BLaER1 treated with 17β-estradiol and CSF1 and Interleukin-3, amounts not matched to agents 10 nM and 100 nM (cell line): ENCODE measurements at regions not wholly inside any gene's neighbourhood (a gene's known extent, or its start where the extent isn't known, plus 50 kb on each side); places are given as distances from the start of the nearest gene placed in this dataset.

Experiments used
- H3K27ac ChIP-seq, 11 experiments: shearing (Covaris generic); formaldehyde crosslinking; 2 replicates each; pipeline ENCODE4 v1.8.1; 2022
- H3K27me3 ChIP-seq, 11 experiments: shearing (Covaris generic); formaldehyde crosslinking; 2 replicates each; pipeline ENCODE4 v1.8.1; 2022
- H3K36me3 ChIP-seq, 11 experiments: shearing (Covaris generic); formaldehyde crosslinking; 2 replicates each; pipeline ENCODE4 v1.8.1; 2022
- H3K4me1 ChIP-seq, 10 experiments: shearing (Covaris generic); formaldehyde crosslinking; 2 replicates each; pipeline ENCODE4 v1.8.1; 2022
- H3K4me2 ChIP-seq, 11 experiments: shearing (Covaris generic); formaldehyde crosslinking; 2 replicates each; pipeline ENCODE4 v1.8.1; 2022
- H3K4me3 ChIP-seq, 10 experiments: shearing (Covaris generic); formaldehyde crosslinking; 2 replicates each; pipeline ENCODE4 v1.8.1; 2022
- H3K9ac ChIP-seq, 11 experiments: shearing (Covaris generic); formaldehyde crosslinking; 2 replicates each; pipeline ENCODE4 v1.8.1; 2022
- H3K9me3 ChIP-seq, 11 experiments: shearing (Covaris generic); formaldehyde crosslinking; replicated peaks in 1 of 11; 2 replicates each; pipeline ENCODE4 v1.8.1; 2022
- H4K20me1 ChIP-seq, 11 experiments: shearing (Covaris generic); formaldehyde crosslinking; 2 replicates each; pipeline ENCODE4 v1.8.1; 2022
- Cebpa-rat ChIP-seq, 11 experiments: shearing (Covaris generic); IDR thresholded peaks; 2 replicates each; pipeline ENCODE4 v1.8.1; 2022

GRCh38 chr6:21808045-21808470, 214.5 kb downstream of the SOX4 start:
- Histone ChIP-seq H3K4me2 (0 out of 22 replicates have a peak overlapping the region, but pooled peaks of 1 of the 11 experiments have one; percentile 10), H3K4me3 (no peak overlapping the region), H3K9ac (no peak overlapping the region), H3K9me3 (no peaks in the 10 kb centered on the region), H3K4me1 (0 out of 20 replicates have a peak, but pooled peaks cover 0 to 9% (median 0%) of the 10 kb centered on the region in 10 experiments), H4K20me1 (no peaks in the 10 kb centered on the region), H3K36me3 (no peaks in the 10 kb centered on the region), H3K27ac (no peak overlapping the region), H3K27me3 (no peaks in the 10 kb centered on the region)
- TF ChIP-seq Cebpa-rat (IDR thresholded peaks at IDR 0.05): no peak

- H3K36me3 ChIP-seq: no peaks in the 10 kb centered on the region
- no peak overlapping the region for H3K27ac ChIP-seq
- H4K20me1 ChIP-seq: no peaks in the 10 kb centered on the region
- TF ChIP-seq Cebpa-rat (IDR thresholded peaks at IDR 0.05): no peak
- no peaks in the 10 kb centered on the region for H3K27me3 ChIP-seq
- no peak overlapping the region for H3K4me3 ChIP-seq
- no peak overlapping the region for H3K9ac ChIP-seq
- 0 out of 20 replicates have a peak, but pooled peaks cover 0 to 9% (median 0%) of the 10 kb centered on the region in 10 experiments for H3K4me1 ChIP-seq
- H3K9me3 ChIP-seq: peaks cover 0 to 3% (median 0%) of the 10 kb centered on the region in 11 experiments; a peak in 2 of 22 replicates
- H3K4me2 ChIP-seq: no peak overlapping the region
Measured at GRCh38 chr6:21808551-21809242, 215.1 kb downstream of the SOX4 start.

GRCh38 chr6:21811484-21811883, 217.9 kb downstream of the SOX4 start:
- H3K9me3 ChIP-seq: peaks cover 0 to 13% (median 0%) of the 10 kb centered on the region in 11 experiments; a peak in 3 of 22 replicates
- 0 out of 20 replicates have a peak, but pooled peaks cover 0 to 9% (median 0%) of the 10 kb centered on the region in 10 experiments for H3K4me1 ChIP-seq
- H3K4me3 ChIP-seq: no peak overlapping the region
- H3K27ac ChIP-seq: no peak overlapping the region
- no peak for TF ChIP-seq Cebpa-rat (IDR thresholded peaks at IDR 0.05)
- H3K27me3 ChIP-seq: no peaks in the 10 kb centered on the region
- no peaks in the 10 kb centered on the region for H3K36me3 ChIP-seq
- no peaks in the 10 kb centered on the region for H4K20me1 ChIP-seq
- no peak overlapping the region for H3K9ac ChIP-seq
- no peak overlapping the region for H3K4me2 ChIP-seq

GRCh38 chr6:21816231-21816630, 222.7 kb downstream of the SOX4 start:
- H3K4me1 ChIP-seq: no peaks in the 10 kb centered on the region
- no peaks in the 10 kb centered on the region for H3K27me3 ChIP-seq
- no peak overlapping the region for H3K9ac ChIP-seq
- peaks cover 0 to 28% (median 13%) of the 10 kb centered on the region in 11 experiments; a peak in 17 of 22 replicates for H3K9me3 ChIP-seq
- no peak for TF ChIP-seq Cebpa-rat (IDR thresholded peaks at IDR 0.05)
- H3K4me3 ChIP-seq: no peak overlapping the region
- H3K4me2 ChIP-seq: no peak overlapping the region
- no peaks in the 10 kb centered on the region for H3K36me3 ChIP-seq
- H3K27ac ChIP-seq: no peak overlapping the region
- H4K20me1 ChIP-seq: no peaks in the 10 kb centered on the region

DNA sequence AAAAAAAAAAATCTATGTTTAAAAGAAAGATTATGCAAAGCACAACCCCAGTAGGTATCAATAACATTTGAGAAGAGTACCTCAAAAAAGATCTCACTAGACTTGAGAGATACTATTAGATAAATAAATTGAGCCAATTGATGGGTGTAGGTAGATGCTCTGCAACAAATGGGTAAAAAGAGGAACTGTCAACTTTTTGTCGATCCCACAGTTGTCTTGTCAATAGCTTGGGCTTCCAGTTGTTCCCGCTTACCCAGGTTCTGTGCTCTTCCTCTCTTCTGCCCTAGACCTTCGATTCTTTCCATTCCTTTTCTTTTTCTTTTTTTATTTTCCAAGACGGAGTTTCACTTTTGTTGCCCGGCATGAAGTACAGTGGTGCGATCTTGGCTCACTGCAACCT, 226.9 kb downstream of the SOX4 start:
- no peaks in the 10 kb centered on the region for H3K36me3 ChIP-seq
- H3K27ac ChIP-seq: no peak overlapping the region
- H3K27me3 ChIP-seq: no peaks in the 10 kb centered on the region
- no peak overlapping the region for H3K4me2 ChIP-seq
- H3K9ac ChIP-seq: no peak overlapping the region
- H4K20me1 ChIP-seq: no peaks in the 10 kb centered on the region
- H3K4me3 ChIP-seq: no peak overlapping the region
- no peak for TF ChIP-seq Cebpa-rat (IDR thresholded peaks at IDR 0.05)
- H3K4me1 ChIP-seq: peaks cover 18 to 29% (median 27%) of the 10 kb centered on the region in 10 experiments
- H3K9me3 ChIP-seq: peaks cover 6 to 38% (median 28%) of the 10 kb centered on the region in 11 experiments; a peak in 18 of 22 replicates

DNA sequence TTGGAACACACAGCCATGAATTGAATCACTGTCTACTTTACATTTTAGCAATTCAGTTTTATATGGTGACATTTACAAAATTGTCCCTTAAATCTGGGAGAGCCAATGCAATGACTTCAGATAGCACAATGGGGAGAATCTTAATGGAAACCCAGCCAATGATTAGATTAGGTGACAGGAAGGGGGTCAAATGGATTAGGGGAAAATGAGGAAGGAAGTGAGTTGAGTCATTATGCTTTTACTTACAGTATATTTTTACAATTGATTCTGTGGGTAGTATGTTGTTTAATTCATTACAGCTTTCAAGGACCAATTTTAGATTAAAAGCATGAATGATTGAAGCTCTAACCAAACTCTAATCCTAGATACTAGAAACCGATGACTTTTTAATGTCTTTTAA, 229.8 kb downstream of the SOX4 start:
- peak overlapping the region in 8 of 11 experiments; percentile 1 to 72 (median 54); a peak in 9 of 22 replicates for H3K27ac ChIP-seq
- H3K27me3 ChIP-seq: no peaks in the 10 kb centered on the region
- H3K36me3 ChIP-seq: no peaks in the 10 kb centered on the region
- H3K4me3 ChIP-seq: no peak overlapping the region
- H3K9me3 ChIP-seq: peaks cover 6 to 33% (median 28%) of the 10 kb centered on the region in 11 experiments; a peak in 18 of 22 replicates
- TF ChIP-seq Cebpa-rat (IDR thresholded peaks at IDR 0.05): no peak
- no peak overlapping the region; a peak in 1 of 22 replicates for H3K9ac ChIP-seq
- H3K4me2 ChIP-seq: peak overlapping the region; percentile 47 to 67 (median 62); a peak in 19 of 22 replicates
- no peaks in the 10 kb centered on the region for H4K20me1 ChIP-seq
- H3K4me1 ChIP-seq: peaks cover 18 to 59% (median 55%) of the 10 kb centered on the region in 10 experiments

DNA sequence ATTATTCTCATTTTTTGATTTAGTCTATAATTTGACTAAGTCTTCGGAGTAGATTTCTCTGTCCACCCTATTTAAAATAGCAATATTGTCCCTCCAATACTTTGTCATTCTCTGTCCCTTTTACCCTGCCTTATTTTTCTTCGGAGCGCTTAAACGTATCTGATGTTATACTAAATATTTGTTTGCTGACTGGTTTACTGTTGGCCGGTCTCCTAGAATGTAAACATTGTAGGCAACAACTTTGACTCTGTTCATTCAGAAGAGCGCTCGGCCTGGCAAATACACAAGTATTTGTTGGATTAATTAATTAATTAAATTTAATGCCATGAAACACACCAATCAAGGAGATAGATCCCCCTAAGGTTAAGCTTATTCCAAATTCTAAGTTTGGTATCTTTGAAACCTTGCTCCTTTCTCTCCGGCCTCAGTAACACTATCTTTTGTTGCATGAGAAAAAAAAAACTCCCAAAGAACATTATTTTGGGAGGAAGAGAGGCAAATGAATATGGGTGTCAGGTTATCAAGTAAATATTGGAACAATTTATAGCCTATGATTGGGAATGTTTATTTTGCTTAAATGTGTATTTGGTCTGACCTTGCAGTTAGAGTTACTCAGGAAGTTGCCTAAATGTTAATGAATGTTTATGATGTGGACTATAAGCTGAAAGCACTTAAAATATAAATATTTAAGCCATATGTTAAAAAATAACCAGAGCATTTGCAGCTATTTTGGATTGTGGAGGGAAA, 231.1 kb downstream of the SOX4 start:
- no peak for TF ChIP-seq Cebpa-rat (IDR thresholded peaks at IDR 0.05)
- Histone ChIP-seq H3K4me3 (no peak overlapping the region), H4K20me1 (no peaks in the 10 kb centered on the region), H3K27ac (peak overlapping the region in 7 of 11 experiments; percentile 33 to 72 (median 61); a peak in 10 of 22 replicates), H3K9ac (peak overlapping the region in 2 of 11 experiments; percentile 5; a peak in 2 of 22 replicates), H3K4me1 (peaks cover 18 to 64% (median 59%) of the 10 kb centered on the region in 10 experiments), H3K36me3 (no peaks in the 10 kb centered on the region), H3K4me2 (peak overlapping the region; percentile 47 to 68 (median 62); a peak in 19 of 22 replicates), H3K27me3 (no peaks in the 10 kb centered on the region), H3K9me3 (peaks cover 6 to 31% (median 26%) of the 10 kb centered on the region in 11 experiments; a peak in 18 of 22 replicates)

DNA sequence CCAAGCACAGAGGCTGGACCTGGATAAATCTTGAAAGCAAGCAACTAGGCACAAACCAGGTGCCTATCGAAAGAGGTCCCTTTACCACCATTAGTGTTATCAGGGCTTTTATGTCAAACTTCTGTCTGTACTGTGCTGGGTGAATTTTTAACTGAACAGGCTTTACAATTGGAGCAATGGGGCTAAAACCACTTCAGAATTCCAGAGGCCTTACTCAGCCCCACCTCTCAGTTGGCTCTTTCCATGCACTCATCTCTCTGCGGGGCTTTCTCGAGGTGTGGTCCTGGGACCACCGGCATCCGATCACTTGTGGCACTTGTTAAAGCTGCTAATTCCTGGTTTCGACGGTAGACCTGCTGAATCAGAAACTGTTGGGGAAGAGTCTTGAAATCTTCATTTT, 232.5 kb downstream of the SOX4 start:
- peak overlapping the region in 4 of 11 experiments; percentile 12 to 50 (median 37); a peak in 4 of 22 replicates for H3K9ac ChIP-seq
- H3K4me2 ChIP-seq: peak overlapping the region in 9 of 11 experiments; percentile 25 to 68 (median 62); a peak in 15 of 22 replicates
- no peak overlapping the region for H3K4me3 ChIP-seq
- TF ChIP-seq Cebpa-rat (IDR thresholded peaks at IDR 0.05): no peak
- peaks cover 18 to 64% (median 59%) of the 10 kb centered on the region in 10 experiments for H3K4me1 ChIP-seq
- H3K27ac ChIP-seq: peak overlapping the region in 8 of 11 experiments; percentile 0 to 73 (median 56); a peak in 11 of 22 replicates
- no peaks in the 10 kb centered on the region for H3K36me3 ChIP-seq
- H3K27me3 ChIP-seq: no peaks in the 10 kb centered on the region
- peaks cover 6 to 24% (median 18%) of the 10 kb centered on the region in 11 experiments; a peak in 18 of 22 replicates for H3K9me3 ChIP-seq
- no peaks in the 10 kb centered on the region for H4K20me1 ChIP-seq
